Heart left ventricle (tissue), 16 donors: ENCODE measurements at regions not wholly inside any gene's neighbourhood (a gene's known extent, or its start where the extent isn't known, plus 50 kb on each side); places are given as distances from the start of the nearest gene placed in this dataset.
"Not testable (repeated sequence)": the region's sequence is repeated elsewhere in the genome, so short reads cannot be mapped to it uniquely, and the experiment has no call there.

ENCODE experiments used
- ATAC-seq, 4 donors: fragments of 200-7000 bp; cut with Tn5 transposase; one replicate each; pipeline ENCODE4 v1.9.1; 2020 to 2022; ENCODE audit warnings: moderate library complexity in 4 of 4, mild to moderate bottlenecking in 3 of 4, moderate number of reproducible peaks in 1 of 4
- DNase-seq, 5 donors: peaks; one replicate each; pipeline ENCODE4 v3.0.0-alpha.2; 2020
- H3K27ac ChIP-seq, 12 donors: fragments of 200-600 bp; sonication (generic) in 4 of 12; one replicate each; pipeline versions ENCODE4 v1.5.0 to v1.8.0; 2016 to 2022; ENCODE audit warnings: mild to moderate bottlenecking in 2 of 12
- H3K27me3 ChIP-seq, 9 donors: fragments of 200-600 bp; sonication (generic) in 2 of 9; one replicate each; pipeline versions ENCODE4 v1.5.1 to v1.8.0; 2016 to 2022; ENCODE audit warnings: mild to moderate bottlenecking in 3 of 9
- H3K36me3 ChIP-seq, 9 donors: fragments of 200-600 bp; sonication (generic) in 2 of 9; one replicate each; pipeline versions ENCODE4 v1.5.0 to v1.8.0; 2018 to 2022; ENCODE audit warnings: mild to moderate bottlenecking in 2 of 9
- H3K4me1 ChIP-seq, 12 donors: fragments of 200-600 bp; sonication (generic) in 4 of 12; one replicate each; pipeline versions ENCODE4 v1.5.0 to v1.8.0; 2016 to 2022; ENCODE audit warnings: mild to moderate bottlenecking in 3 of 12
- H3K4me3 ChIP-seq, 12 donors: fragments of 200-600 bp; sonication (generic) in 4 of 12; one replicate each; pipeline versions ENCODE4 v1.5.0 to v1.8.0; 2017 to 2022; ENCODE audit warnings: mild to moderate bottlenecking in 9 of 12, moderate library complexity in 4 of 12
- H3K9me3 ChIP-seq, 12 donors: fragments of 200-600 bp; sonication (generic) in 4 of 12; one replicate each; pipeline versions ENCODE4 v1.5.0 to v1.8.0; 2016 to 2022; ENCODE audit warnings: mild to moderate bottlenecking in 1 of 12
- CTCF ChIP-seq, 12 donors: fragments of 200-600 bp; sonication (generic) in 4 of 12; IDR thresholded peaks; one replicate each; pipeline versions ENCODE4 v1.5.0 to v1.8.0; 2018 to 2022; ENCODE audit warnings: antibody characterized with exemption in 12 of 12, mild to moderate bottlenecking in 5 of 12
- POLR2A ChIP-seq, 2 donors: fragments of 450-650 bp; IDR thresholded peaks; one replicate each; pipeline ENCODE4 v1.6.1; 2017; ENCODE audit warnings: antibody characterized with exemption in 2 of 2, mild to moderate bottlenecking in 2 of 2, moderate library complexity in 2 of 2
- WGBS, 4 donors: extraction: QIAGEN DNeasy Blood & Tissue Kit in 2 of 4; methylation state at CpG; one replicate each; pipeline versions ENCODE4 v1.1.5 to v1.1.7; 2013 to 2018; 5-methylcytosine and 5-hydroxymethylcytosine counted together
- intact Hi-C, 10 donors: fragments of 100-400 bp; cut with DNase I; formaldehyde crosslinking; loops; one replicate each; pipeline versions ENCODE4 v1.11.1 to v1.14.2; 2022
- donor health status: ischemic (EF 13 %, LVEDD 7.1; RV severe dilation, severe dysfunction).
- donor health status: healthy with polysubstance abuse.
- donor health status: DM: no; HTN: yes; CAD: no.
- donor health status: DM: no; HTN: no; CAD: no.
- donor health status: ischemic (EF 25% LVEDD 6.9; RV normal size, moderate dysfunction).
- donor health status: ischemic (EF 25% LVEDD 5.7; RV mildly dilated, moderate dysfunction).
- donor health status: healthy.
- donor health status: DM: yes; HTN: yes; CAD: no.
- donor health status: ischemic (EF 35%, LVEDD 5.7; RV mildly dilated, moderate dysfunction).
- donor health status: nonischemic (EF 11% LVEDD 7.7; RV severe dilation, severe dysfunction).
- donor health status: DM: yes; HTN: yes; CAD: no.
- donor health status: PGD.
- donor health status: ischemic (EF 29% LVEDD 5.4; RV normal size, mild dysfunction).
- donor health status: nonischemic (EF 23%, LVEDD 6.1; RV moderate dilation, normal function).

GRCh38 chr16:60642956-60643355, 1393.3 kb downstream of the CDH8 start:
- H3K36me3 ChIP-seq, result no peaks in the 10 kb centered on the region
- H3K27me3 ChIP-seq, result no peaks in the 10 kb centered on the region
- no peak overlapping the region for H3K27ac ChIP-seq
- H3K9me3 ChIP-seq, result peaks cover 0 to 3% (median 0%) of the 10 kb centered on the region in 12 donors
- ATAC-seq (no peak), DNase-seq (no peak)
- no peak for TF ChIP-seq CTCF (IDR thresholded peaks at IDR 0.05)
- no peak for TF ChIP-seq POLR2A (IDR thresholded peaks at IDR 0.05)
- no peaks in the 10 kb centered on the region for H3K4me1 ChIP-seq
- H3K4me3 ChIP-seq, result no peak overlapping the region
- intact Hi-C loops, result no loop called here

- DNase-seq (no peak), ATAC-seq (no peak)
- Histone ChIP-seq H3K4me3 (no peak overlapping the region), H3K36me3 (no peaks in the 10 kb centered on the region), H3K4me1 (no peaks in the 10 kb centered on the region), H3K9me3 (no peaks in the 10 kb centered on the region), H3K27ac (no peak overlapping the region), H3K27me3 (no peaks in the 10 kb centered on the region)
- TF ChIP-seq CTCF (IDR thresholded peaks at IDR 0.05) (no peak), POLR2A (IDR thresholded peaks at IDR 0.05) (no peak)
- 75 to 84% (median 78%) methylated on average over 17 of the region's 17 CpGs for WGBS, 4 donors
- intact Hi-C loops, result no loop called here
Measured at GRCh38 chr16:60641067-60641665, 1395.1 kb downstream of the CDH8 start.

- Histone ChIP-seq H3K9me3 (no peaks in the 10 kb centered on the region), H3K36me3 (no peaks in the 10 kb centered on the region), H3K4me1 (no peaks in the 10 kb centered on the region), H3K27me3 (no peaks in the 10 kb centered on the region), H3K27ac (no peak overlapping the region), H3K4me3 (no peak overlapping the region)
- DNase-seq, result no peak
- 50 to 60% (median 58%) methylated on average over 3 of the region's 3 CpGs for WGBS, 4 donors
- intact Hi-C loops, result no loop called here
- ATAC-seq, result no peak
- TF ChIP-seq CTCF (IDR thresholded peaks at IDR 0.05), result no peak
- TF ChIP-seq POLR2A (IDR thresholded peaks at IDR 0.05), result no peak
Measured at GRCh38 chr16:60640038-60640437, 1396.2 kb downstream of the CDH8 start.

GRCh38 chr16:60636636-60637035, 1399.6 kb downstream of the CDH8 start:
- WGBS, 4 donors, result 67 to 85% (median 79%) methylated on average over 5 of the region's 5 CpGs
- not testable (repeated sequence) for ATAC-seq, H3K4me3 ChIP-seq, H3K4me1 ChIP-seq, H3K27me3 ChIP-seq, H3K27ac ChIP-seq, H3K36me3 ChIP-seq, DNase-seq
- intact Hi-C loops, result loop anchor here in 1 of 10 donors (10.0 kb wide), 1 partner anchor 148 kb away; no protein-coding TSS in a partner anchor
- peaks cover 0 to 11% (median 0%) of the 10 kb centered on the region in 12 donors for H3K9me3 ChIP-seq

- Histone ChIP-seq H3K9me3 (peaks cover 0 to 12% (median 0%) of the 10 kb centered on the region in 12 donors), H3K36me3 (no peaks in the 10 kb centered on the region), H3K27me3 (no peaks in the 10 kb centered on the region), H3K4me3 (no peak overlapping the region), H3K27ac (no peak overlapping the region), H3K4me1 (no peaks in the 10 kb centered on the region)
- no peak for DNase-seq
- ATAC-seq, result no peak
- TF ChIP-seq POLR2A (IDR thresholded peaks at IDR 0.05) (no peak), CTCF (IDR thresholded peaks at IDR 0.05) (no peak)
- intact Hi-C loops, result loop anchor here in 1 of 10 donors (10.0 kb wide), 1 partner anchor 149 kb away; no protein-coding TSS in a partner anchor
- WGBS, 4 donors, result 67 to 80% (median 75%) methylated on average over 5 of the region's 5 CpGs
Measured at GRCh38 chr16:60636117-60636516, 1400.1 kb downstream of the CDH8 start.
